GM12878 (cell line): ENCODE measurements at regions not wholly inside any gene's neighbourhood (a gene's known extent, or its start where the extent isn't known, plus 50 kb on each side); places are given as distances from the start of the nearest gene placed in this dataset.

ENCODE experiments used
- ATAC-seq: fragments of 200-7000 bp; cut with Tn5 transposase; 3 replicates; pipeline ENCODE4 v1.9.1; 2020; ENCODE audit warnings: mild to moderate bottlenecking, moderate library complexity
- BruUV-seq: library from RNA; stranded (reverse); fragments of 400-500 nt; replicated peaks from 2 replicates; lab custom pipeline; 2021; lab: Mats Ljungman, UMichigan
- CTCF ChIA-PET: fragments of 300-600 bp; sonication (Branson Sonifier 250); formaldehyde crosslinking; extraction: SDS; loops from one replicate; lab custom pipeline; 2021; ENCODE audit warnings: inconsistent platforms; lab: Yijun Ruan, JAX
- POLR2A ChIA-PET: fragments of 350-600 bp; formaldehyde crosslinking; extraction: SDS; loops from one replicate; lab custom pipeline; 2021; ENCODE audit warnings: inconsistent platforms; lab: Charles Lee
- RAD21 ChIA-PET: fragments of 300-600 bp; sonication (Branson Sonifier 250); formaldehyde crosslinking; loops from one replicate; lab custom pipeline; 2023; ENCODE audit warnings: antibody characterized with exemption; ENCODE audit not compliant: unreplicated experiment; lab: Charles Lee
- SMC1A ChIA-PET: fragments of 300-600 bp; sonication (Branson Sonifier 250); formaldehyde crosslinking; loops from one replicate; lab custom pipeline; 2023; ENCODE audit not compliant: unreplicated experiment, uncharacterized antibody; lab: Charles Lee
- DNase-seq: peaks from one replicate; pipeline ENCODE4 v3.0.0-alpha.2; 2011; ENCODE audit warnings: low read depth, low spot score
- FAIRE-seq: peaks from 3 replicates; lab custom pipeline; 2011; peaks lifted over from hg19 to GRCh38; lab: Jason Lieb, UNC
- H2AFZ ChIP-seq: 2 replicates; pipeline ENCODE4 v1.6.0; 2011; ENCODE audit warnings: low read depth, low read length, control low read depth; ENCODE audit not compliant: control insufficient read depth
- H3K27ac ChIP-seq: 2 replicates; pipeline ENCODE4 v1.5.1; 2011; ENCODE audit warnings: control low read depth; ENCODE audit not compliant: control insufficient read depth, insufficient read depth
- H3K27me3 ChIP-seq, 2 experiments: replicated peaks in 1 of 2; 2 replicates each; pipeline versions ENCODE4 v1.6.0 to v1.6.1; 2011; ENCODE audit warnings: low read length in 1 of 2; ENCODE audit not compliant: control insufficient read depth in 2 of 2, insufficient read depth in 2 of 2
- H3K36me3 ChIP-seq, 2 experiments: 2 replicates each; pipeline ENCODE4 v1.5.1; 2011; ENCODE audit warnings: low read length in 1 of 2; ENCODE audit not compliant: control insufficient read depth in 2 of 2, insufficient read depth in 2 of 2
- H3K4me1 ChIP-seq: 2 replicates; pipeline ENCODE4 v1.6.1; 2011; ENCODE audit warnings: mild to moderate bottlenecking, low read length, moderate library complexity, mixed read lengths; ENCODE audit not compliant: control insufficient read depth, insufficient read depth
- H3K4me2 ChIP-seq: 2 replicates; pipeline ENCODE4 v1.6.0; 2011; ENCODE audit warnings: control low read depth; ENCODE audit not compliant: control insufficient read depth, insufficient read depth
- H3K4me3 ChIP-seq: fragments of 200-600 bp; sonication (generic); 2 replicates; pipeline ENCODE4 v1.5.1; 2016
- H3K79me2 ChIP-seq: 2 replicates; pipeline ENCODE4 v1.6.0; 2011; ENCODE audit warnings: low read length; ENCODE audit not compliant: control insufficient read depth, insufficient read depth
- H3K9ac ChIP-seq: 2 replicates; pipeline ENCODE4 v1.8.0; 2011; ENCODE audit warnings: low read length, control low read depth, mixed read lengths; ENCODE audit not compliant: control insufficient read depth, insufficient read depth
- H3K9me3 ChIP-seq: replicated peaks from 3 replicates; pipeline ENCODE4 v1.5.1; 2011; ENCODE audit warnings: mild to moderate bottlenecking, low read length; ENCODE audit not compliant: control insufficient read depth, insufficient read depth
- H4K20me1 ChIP-seq: 2 replicates; pipeline ENCODE4 v1.6.0; 2011; ENCODE audit not compliant: control insufficient read depth, insufficient read depth
- EED ChIP-seq: sonication (generic); IDR thresholded peaks from 2 replicates; pipeline ENCODE4 v1.6.1; 2016; ENCODE audit warnings: antibody characterized with exemption, low read depth
- RFX5 ChIP-seq: IDR thresholded peaks from 2 replicates; pipeline ENCODE4 v1.6.1; 2011; ENCODE audit warnings: low read depth, low read length, improper control_type of control experiment
- SUPT20H ChIP-seq: IDR thresholded peaks from 2 replicates; pipeline ENCODE4 v1.6.1; 2011; ENCODE audit warnings: low read depth, mild to moderate bottlenecking, low read length, moderate library complexity, borderline replicate concordance; ENCODE audit not compliant: control insufficient read depth
- ZNF687 ChIP-seq: fragments of 450-650 bp; IDR thresholded peaks from 2 replicates; pipeline ENCODE4 v1.6.1; 2017; ENCODE audit warnings: mild to moderate bottlenecking, moderate library complexity
- WGBS: methylation state at CpG from one replicate; pipeline ENCODE4 v1.1.6; 2016; ENCODE audit warnings: low lambda C conversion rate; ENCODE audit not compliant: insufficient replicate concordance, insufficient coverage; ENCODE audit errors: missing lambda C conversion rate; 5-methylcytosine and 5-hydroxymethylcytosine counted together
- in situ Hi-C: fragments of 300-500 bp; cut with MboI; formaldehyde crosslinking; loops from 9 replicates; pipeline ENCODE4 v1.14.3; 2018; ENCODE audit warnings: mixed read lengths
- intact Hi-C: fragments of 100-400 bp; cut with micrococcal nuclease; formaldehyde crosslinking; loops from one replicate; pipeline ENCODE4 v1.14.2; 2022; ENCODE audit not compliant: unreplicated experiment

GRCh38 chr10:7475046-7475911, 64.4 kb upstream of the SFMBT2 start:
- 0 out of 2 replicates have a peak, but pooled peaks have one; percentile 44 for TF ChIP-seq EED
- no peak for TF ChIP-seq SUPT20H
- no peak for TF ChIP-seq RFX5
- peak; percentile 33; the same call in 1 of the 2 replicates for TF ChIP-seq ZNF687
- TF ChIP-seq, all 136 proteins: peak for 2
- Histone ChIP-seq H3K27me3 (no peaks in the 10 kb centered on the region), H3K27ac (peak overlapping the region; percentile 65), H3K36me3 (no peaks in the 10 kb centered on the region), H3K4me2 (peak overlapping the region; percentile 40), H4K20me1 (no peaks in the 10 kb centered on the region), H2AFZ (peak overlapping the region; percentile 65), H3K4me1 (peaks cover 79% of the 10 kb centered on the region), H3K79me2 (peaks cover 3% of the 10 kb centered on the region), H3K9me3 (peaks cover 7% of the 10 kb centered on the region; the same call in 2 of the 3 replicates), H3K4me3 (0 out of 2 replicates have a peak overlapping the region, but pooled peaks have one; percentile 13), H3K9ac (0 out of 2 replicates have a peak overlapping the region, but pooled peaks have one; percentile 0)
- no peak for FAIRE-seq
- ATAC-seq: 0 out of 3 replicates have a peak, but pooled peaks have one; percentile 2
- CTCF ChIA-PET: interaction anchor here (0.7 to 1.8 kb wide), 5 partner anchors 12 to 65 kb away, joined by 3 to 7 read pairs (median 4); partner anchors contain the start of gene SFMBT2
- RAD21 ChIA-PET: interaction anchor here (0.9 to 1.7 kb wide), 5 partner anchors 9 to 216 kb away, joined by 3 to 4 read pairs (median 3); no protein-coding TSS in a partner anchor
- no peak for DNase-seq
- intact Hi-C loops: loop anchor here (10.0 kb wide), 1 partner anchor 1200 kb away; no protein-coding TSS in a partner anchor
- SMC1A ChIA-PET: interaction anchor here (1.2 to 2.4 kb wide), 5 partner anchors 10 to 50 kb away, joined by 3 to 12 read pairs (median 6); no protein-coding TSS in a partner anchor
- 83% methylated on average over 26 of the region's 26 CpGs for WGBS
- POLR2A ChIA-PET: interaction anchor here (1.0 to 1.6 kb wide), 2 partner anchors 9 to 46 kb away, joined by 3 to 10 read pairs; no protein-coding TSS in a partner anchor
- in situ Hi-C loops: no loop called here
- BruUV-seq: no TSS peak
